Globus pallidus (tissue), 1 donor: ENCODE measurements at regions not wholly inside any gene's neighbourhood (a gene's known extent, or its start where the extent isn't known, plus 50 kb on each side); places are given as distances from the start of the nearest gene placed in this dataset.

ENCODE experiments used
- DNase-seq: peaks from one replicate; pipeline ENCODE4 v3.0.0-alpha.2; 2015; ENCODE audit warnings: low spot score

- DNase-seq, result no peak
Observed at GRCh38 chr1:226490426-226490809, 58.1 kb upstream of the STUM start.

DNA sequence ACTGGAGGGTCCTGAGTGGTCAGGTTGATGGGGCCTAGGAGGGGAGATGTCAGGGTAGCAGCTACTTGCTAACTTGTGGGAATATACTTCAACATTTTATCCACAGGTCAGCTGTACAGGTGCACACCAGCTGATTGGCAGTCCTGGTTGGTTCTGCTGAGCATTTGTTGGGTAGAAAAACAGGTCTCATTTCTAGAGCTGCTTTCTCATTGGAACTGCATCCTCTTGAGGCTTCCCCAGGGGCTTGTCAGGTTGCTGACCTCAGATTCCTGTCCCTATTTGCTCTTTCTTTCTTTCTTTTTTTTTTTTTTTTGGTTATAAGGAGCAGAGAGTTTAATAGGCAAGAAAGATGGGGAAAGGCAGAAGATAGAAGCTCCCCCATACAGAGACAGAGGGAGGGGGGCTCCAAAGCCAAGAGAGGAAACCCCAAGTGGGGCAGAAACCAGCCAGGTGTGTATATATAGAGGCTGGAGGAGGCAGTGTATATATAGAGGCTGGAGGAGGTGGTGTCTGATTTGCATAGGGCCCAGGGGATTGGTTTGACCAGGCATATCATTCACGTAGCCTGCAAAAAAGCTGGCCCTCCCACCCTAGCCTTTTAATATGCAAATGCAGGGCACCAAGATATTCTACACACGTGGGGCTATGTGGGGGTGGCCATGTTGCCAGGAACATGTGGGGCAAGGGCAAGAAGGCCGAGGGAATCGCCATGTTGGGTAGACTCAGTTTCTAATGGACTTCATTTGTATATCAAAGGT is 57.3 kb upstream of the STUM start:
- no peak for DNase-seq

DNA sequence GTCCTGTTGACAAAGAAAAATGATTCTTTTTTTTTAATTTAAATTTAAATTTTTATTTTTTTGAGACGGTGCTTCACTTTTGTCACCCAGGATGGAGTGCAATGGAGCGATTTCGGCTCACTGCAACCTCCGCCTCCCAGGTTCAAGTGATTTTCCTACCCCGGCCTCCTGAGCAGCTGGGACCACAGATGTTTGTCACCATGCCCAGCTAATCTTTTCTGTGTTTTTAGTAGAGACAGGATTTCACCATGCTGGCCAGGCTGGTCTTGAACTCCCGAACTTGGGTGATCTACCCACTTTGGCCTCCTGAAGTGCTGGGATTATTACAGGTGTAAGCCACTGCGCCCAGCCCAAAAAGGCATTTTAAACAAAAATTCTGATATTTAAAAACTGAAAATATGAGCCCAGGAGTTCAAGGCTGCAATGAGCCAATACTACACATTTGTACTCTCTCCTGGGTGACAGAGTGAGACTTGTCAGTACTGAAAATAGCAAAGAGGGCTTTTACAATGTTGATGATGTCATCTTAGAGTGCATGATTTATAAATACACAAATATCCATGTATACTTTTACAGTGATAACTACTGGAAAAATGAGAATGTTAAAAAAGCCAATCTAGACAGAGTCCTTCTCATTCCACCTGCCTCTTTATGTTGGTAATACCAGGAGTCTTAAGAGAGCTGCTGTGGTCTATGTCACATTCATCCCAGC is 56.0 kb upstream of the STUM start:
- DNase-seq, result no peak

- DNase-seq, result no peak
Observed at GRCh38 chr1:226494092-226494609, 54.4 kb upstream of the STUM start.

- DNase-seq, result no peak
Observed at GRCh38 chr1:226495716-226496115, 52.8 kb upstream of the STUM start.

DNA sequence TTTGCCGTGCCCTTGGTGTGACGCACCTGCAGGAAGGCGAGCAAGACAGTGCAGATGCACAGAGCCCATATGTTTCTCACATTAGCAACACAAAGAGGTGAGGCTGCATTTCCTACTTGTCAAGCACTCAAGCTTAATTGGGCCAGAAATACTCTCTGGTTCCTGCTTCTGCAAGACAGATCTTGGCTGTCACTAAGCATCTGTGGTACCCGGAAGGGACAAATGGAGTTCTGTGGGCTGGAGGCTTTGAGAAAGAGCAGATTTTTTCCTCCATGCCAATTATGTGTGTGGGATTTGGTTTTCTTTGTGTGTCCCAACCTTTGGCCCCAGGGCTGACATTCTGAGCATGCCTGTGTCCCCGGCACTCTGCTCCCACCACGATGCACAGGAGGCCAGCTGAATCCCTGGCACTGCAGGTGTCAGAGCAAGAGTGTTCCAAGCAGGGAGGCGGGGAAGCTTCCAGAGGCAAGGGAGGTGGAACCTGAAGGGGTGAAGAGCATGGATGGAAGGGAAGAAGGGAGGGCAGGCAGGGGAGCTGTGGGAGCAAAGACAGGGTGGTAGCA is 52.0 kb upstream of the STUM start:
- DNase-seq, result no peak

DNA sequence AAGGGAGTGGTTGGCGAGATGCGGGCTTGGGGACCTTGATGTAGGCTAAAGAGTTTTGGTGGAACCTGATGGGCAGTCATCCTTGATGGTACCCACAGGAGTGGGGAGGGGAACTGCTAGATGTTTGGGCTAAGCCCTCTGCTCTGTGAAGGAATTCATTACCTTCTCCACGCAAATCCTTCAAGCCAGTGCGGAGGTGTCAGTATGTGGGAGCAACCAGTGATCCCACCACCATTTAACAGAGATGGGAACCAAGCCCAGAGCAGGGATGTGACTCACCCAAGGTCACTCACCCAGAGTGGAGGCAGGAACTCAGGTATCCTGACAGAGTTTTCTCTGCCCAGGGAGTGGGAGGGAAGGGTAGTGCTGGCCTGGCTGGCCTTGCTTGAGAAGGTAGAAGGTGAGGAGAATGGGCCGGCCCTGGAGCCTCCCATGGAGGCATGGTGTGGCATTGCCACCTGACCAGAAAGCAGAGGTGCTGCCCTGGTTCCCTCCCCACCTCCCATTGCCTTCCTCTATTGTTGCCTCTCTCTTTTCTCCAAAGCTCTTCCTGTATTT is 51.2 kb upstream of the STUM start:
- DNase-seq, result no peak

GRCh38 chr1:226497991-226498639 is 50.4 kb upstream of the STUM start:
- DNase-seq, result peak; percentile 51

DNA sequence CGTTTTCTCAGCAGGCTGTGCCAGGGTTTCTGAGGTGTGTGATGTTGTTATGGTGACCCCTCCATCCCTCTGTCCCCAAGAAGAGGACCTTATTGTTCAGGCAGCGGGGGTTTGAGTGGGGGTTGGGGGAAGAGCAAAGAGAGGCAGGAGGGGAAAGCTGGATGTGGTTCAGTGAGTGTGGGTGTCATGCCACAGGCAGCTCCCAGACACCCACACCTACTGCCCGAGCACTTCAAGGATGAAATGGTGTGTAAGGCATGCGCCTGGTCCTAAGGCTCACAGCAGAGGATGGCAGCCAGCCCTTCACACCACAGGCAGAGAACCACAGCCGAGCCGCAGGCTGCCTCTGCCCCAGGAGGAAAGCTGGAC is 49.9 kb upstream of the STUM start:
- no peak for DNase-seq
